HUDEP-2 (cell line): ENCODE measurements at regions not wholly inside any gene's neighbourhood (a gene's known extent, or its start where the extent isn't known, plus 50 kb on each side); places are given as distances from the start of the nearest gene placed in this dataset.
"Not testable (repeated sequence)": the region's sequence is repeated elsewhere in the genome, so short reads cannot be mapped to it uniquely, and the experiment has no call there.

Experiments used
- DNase-seq, 76 experiments: peaks; one replicate each; lab custom pipeline; 2025; ENCODE audit not compliant: unreplicated experiment in 76 of 76; lab: John Stamatoyannopoulos, UW

GRCh38 chr15:99481951-99482230, 83.9 kb upstream of the MEF2A start:
- no peak for DNase-seq

GRCh38 chr15:99482993-99483392, 82.8 kb upstream of the MEF2A start:
- DNase-seq = no peak

DNA sequence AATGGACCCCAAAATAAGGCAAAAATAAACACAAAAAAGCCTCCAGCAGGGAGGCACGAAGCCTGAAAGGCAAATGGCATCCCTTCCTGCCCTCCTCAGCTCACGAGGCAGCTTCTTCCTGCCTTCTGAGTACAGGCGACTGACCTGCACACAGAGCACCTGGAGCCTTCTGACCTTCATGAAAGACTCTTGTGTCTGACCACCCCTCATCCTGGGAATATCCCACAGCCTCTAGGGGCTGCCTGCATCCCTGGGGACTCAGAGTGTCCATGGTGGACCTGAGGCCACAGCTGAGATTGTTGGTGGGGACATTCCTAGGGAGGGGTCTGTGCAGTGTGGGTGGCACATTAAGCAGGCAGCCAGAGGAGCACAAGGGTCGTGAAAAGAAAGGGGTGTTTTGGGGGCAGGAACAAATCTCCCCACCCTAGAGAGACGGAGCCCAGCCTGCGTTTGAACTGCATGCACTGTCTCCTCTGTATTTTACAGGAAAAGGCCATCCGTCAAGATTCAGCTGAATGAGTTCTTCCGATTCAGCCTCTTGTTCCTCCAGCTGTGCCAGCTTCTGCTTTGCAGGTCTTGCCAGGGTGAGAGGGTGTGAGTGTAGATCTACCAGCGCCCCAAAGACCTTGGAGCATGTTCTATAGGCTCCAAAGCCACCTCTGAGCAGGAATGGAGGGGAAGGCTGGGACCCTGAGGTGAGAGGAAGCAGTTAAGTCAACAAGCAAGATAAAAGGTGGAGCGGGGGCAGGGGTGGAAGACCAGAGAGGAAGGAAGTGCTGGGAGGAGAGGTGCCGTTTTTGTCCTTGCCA, 80.4 kb upstream of the MEF2A start:
- no peak for DNase-seq

DNA sequence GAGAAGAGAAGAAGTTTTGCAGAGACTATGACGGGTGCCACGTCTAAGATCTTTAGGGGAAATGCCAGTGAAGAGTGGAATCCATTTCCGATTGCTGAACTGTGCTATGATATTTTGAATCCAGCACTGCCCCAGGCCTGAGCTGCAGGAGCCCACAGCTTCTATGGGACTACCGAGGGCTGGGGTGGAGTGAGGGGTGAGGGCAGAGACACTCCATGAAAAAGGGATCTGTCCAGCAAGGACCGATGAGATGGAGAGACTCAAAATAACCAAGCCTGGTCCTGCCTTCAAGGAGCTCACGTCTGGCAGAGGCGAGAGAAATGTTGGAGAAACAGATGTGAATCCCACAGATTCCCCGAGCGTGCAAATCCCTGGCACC, 79.8 kb upstream of the MEF2A start:
- no peak for DNase-seq

- DNase-seq = no peak
Observed at GRCh38 chr15:99486371-99487336, 79.1 kb upstream of the MEF2A start.

DNA sequence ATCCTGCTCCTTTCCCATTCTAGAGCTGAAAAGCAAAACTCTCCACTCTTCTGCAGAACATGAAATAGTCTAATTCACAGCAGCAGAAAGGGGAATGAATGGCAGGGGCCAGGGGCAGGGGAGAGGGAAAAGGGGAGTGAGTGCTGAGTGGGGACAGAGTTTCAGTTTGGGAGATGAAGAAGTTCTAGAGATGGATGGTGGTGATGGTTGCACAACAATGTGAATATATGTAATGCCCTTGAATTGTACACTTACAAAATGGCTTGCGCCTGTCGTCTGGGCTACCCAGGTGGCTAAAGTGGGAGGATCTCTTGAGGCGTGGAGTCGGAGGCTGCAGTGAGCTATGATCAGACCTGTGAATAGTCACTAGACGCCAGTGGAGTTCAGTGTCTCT, 78.5 kb upstream of the MEF2A start:
- no peak for DNase-seq

GRCh38 chr15:99492275-99492674, 73.5 kb upstream of the MEF2A start:
- DNase-seq = no peak

DNA sequence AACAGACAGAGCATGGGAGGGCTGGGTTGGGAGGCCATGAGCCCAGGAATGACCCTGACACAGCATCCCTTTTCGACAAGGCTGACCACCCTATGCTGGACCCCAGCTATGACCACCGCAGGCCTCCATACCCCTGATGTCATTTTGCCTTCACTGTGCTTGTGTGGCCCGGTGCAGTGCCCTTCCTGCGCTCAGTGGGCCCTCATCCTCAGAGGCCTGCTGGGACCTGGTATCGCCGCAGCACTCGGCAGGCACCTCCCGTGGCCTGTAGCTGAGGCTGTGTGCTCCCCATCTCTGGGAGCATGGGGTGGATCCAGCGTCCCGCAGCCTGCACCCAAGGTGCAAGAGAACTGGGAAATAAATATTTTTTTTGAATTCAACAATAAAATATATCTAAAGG, 73.1 kb upstream of the MEF2A start:
- no peak for DNase-seq

GRCh38 chr15:99493461-99493860, 72.3 kb upstream of the MEF2A start:
- DNase-seq = no peak

GRCh38 chr15:99494536-99495233, 71.1 kb upstream of the MEF2A start:
- DNase-seq = not testable (repeated sequence)

- no peak for DNase-seq
Observed at GRCh38 chr15:99495430-99496301, 70.1 kb upstream of the MEF2A start.

DNA sequence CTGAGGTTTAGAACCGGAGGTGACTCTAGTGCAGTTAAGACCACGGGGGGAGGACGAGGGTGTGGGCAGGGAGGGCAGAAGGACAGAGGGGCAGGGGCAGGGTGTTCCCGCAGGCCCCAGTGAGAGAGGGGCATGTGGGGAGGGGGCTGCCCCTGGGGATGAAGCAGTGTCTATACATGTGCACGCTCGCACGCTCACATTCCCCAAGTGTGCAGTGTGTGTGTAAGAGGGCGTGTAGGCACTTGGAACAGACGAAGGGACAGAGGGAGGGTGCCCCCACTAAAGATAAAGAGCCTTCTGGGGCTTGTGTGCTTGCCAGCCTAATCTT, 69.5 kb upstream of the MEF2A start:
- DNase-seq = no peak

- DNase-seq = no peak
Observed at GRCh38 chr15:99502182-99502581, 63.6 kb upstream of the MEF2A start.

DNA sequence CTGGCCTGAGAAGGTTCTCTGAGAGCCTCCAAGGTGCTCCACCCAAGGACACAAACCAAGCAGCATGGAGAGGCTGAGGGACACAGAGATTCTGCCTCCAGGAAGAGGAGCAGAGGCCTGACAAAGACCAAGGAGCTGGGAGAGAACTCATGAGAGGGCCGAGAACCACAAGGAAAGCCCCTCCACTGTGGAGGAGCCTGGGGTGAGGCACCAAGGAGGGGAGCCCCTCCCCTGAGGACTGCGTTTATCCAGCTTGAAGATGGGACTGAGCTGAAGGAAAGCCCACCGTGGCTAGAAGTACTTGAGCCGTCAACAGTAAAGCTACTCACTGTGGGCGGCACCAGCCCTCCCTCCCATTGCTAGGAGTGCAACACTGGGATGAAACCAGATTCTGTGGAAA, 63.1 kb upstream of the MEF2A start:
- no peak for DNase-seq

- DNase-seq = no peak
Observed at GRCh38 chr15:99503411-99503810, 62.4 kb upstream of the MEF2A start.

DNA sequence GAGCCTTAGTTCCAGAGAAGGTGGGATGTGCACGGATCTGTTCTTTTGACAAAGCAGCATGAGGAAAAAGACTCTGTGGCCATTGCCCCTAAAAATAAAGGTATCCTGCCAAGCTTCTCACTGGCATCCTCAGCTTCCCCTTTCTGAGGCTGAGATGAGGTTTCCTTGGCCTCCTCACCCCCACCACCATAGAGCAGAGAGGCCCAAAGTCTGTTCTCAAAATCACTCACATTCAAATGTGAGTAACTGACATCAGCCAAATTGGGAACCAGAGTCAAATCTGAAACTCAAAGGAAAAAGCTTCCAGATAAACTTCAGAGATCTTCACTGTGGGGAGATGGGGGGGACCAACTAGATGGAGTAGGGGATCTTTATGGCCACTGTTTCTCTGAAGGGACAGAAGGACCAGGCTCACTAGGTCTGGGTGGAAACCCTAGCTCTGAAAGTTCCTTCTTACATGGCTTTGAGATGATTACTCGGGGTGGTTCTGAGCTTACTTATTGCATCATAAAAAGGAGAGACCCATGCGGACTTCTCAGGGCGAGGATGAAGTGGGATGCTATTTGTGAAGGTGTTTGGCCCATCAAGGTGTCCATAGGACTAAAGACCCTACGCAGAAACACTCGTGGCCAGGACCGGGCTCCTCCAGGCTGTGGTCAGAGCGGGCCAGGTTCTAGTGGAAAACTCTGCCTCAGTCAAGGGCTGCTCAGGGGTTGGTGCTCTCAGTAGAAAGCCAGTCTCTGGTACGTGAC, 61.5 kb upstream of the MEF2A start:
- DNase-seq = no peak

DNA sequence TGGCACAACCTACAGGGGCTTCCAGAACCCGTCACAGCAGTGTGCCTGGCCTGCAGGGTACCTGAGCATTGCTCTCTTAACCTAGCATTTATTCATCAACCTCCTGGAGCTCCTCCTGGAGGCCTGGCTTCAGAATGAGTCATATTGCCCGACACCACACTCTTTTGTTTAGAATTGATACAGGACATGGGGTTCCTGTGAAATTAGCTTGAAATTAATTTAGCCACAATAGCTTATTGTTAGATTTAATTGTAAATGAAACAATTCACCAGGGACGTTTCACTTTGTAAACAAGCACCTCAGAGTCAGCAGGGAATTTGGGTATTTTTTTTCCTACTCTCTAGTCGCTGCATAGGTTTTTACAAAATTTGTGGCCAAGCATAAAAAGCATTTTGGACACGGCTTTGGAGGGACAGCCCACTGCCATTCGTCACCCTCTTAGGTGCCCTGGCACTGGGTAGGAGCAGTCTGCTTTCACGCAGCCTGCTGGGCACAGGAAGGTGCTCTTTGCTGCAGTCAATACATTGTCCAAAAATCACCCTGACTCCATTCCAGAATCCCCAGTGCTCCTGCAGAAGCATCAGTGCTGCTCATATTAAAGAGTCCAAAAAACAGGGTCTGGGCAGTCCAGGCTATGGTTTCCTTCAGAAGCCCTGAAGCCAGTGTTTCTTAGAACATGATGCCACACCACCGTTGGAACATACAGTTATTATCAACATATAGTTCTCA, 60.8 kb upstream of the MEF2A start:
- no peak for DNase-seq

DNA sequence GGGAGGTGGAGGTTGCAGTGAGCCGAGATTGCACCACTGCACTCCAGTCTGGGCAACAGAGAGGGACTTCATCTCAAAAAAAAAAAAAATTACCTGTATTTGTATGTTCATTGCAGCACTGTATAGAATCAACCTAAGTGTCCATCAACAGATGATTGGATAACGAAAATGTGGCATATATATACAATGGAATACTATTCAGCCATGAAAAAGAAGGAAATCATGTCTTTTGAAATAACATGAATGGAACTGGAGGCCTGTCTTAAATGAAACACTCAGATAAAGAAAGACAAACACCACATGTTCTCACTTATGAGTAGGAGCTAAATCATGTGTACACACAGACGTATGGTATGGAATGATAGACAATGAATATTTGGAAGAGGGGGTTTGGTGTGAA, 59.4 kb upstream of the MEF2A start:
- no peak for DNase-seq

DNA sequence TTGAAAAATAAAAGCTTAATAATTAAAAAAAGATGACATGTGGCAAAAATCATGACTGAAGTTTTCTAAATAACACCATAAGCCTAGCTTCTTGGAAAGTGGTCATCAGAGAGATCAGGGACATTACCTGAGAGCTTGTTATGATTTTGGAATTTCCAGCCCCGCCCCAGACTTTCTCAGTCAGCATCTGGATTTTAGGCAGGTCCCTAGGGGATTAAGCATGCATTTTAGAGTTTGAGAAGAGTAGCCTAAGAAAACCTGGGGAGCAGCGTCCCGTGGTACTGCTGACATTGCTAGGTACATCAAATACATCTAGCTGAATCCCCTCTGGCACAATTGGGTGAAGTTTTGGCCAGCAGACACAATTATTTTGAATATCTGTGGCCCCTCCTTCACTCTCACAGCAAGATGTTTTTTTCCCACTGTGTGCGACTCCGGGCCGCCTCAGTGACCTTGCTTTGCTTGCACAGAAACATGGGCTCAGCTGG, 58.7 kb upstream of the MEF2A start:
- no peak for DNase-seq
